Panc1 (cell line): ENCODE measurements at regions not wholly inside any gene's neighbourhood (a gene's known extent, or its start where the extent isn't known, plus 50 kb on each side); places are given as distances from the start of the nearest gene placed in this dataset.

Experiments used
- ATAC-seq: fragments of 200-7000 bp; cut with Tn5 transposase; 2 replicates; pipeline ENCODE4 v1.9.1; 2020; ENCODE audit warnings: mild to moderate bottlenecking, moderate library complexity
- BruUV-seq: library from RNA; stranded (reverse); fragments of 400-500 nt; replicated peaks from 2 replicates; lab custom pipeline; 2021; lab: Mats Ljungman, UMichigan
- CTCF ChIA-PET: fragments of 300-600 bp; sonication (Branson Sonifier 250); formaldehyde crosslinking; loops from one replicate; lab custom pipeline; 2022; ENCODE audit warnings: antibody characterized with exemption; lab: Charles Lee
- POLR2A ChIA-PET: fragments of 300-600 bp; sonication (Branson Sonifier 250); formaldehyde crosslinking; loops from one replicate; lab custom pipeline; 2022; ENCODE audit warnings: antibody characterized with exemption; lab: Charles Lee
- DNase-seq: peaks from one replicate; pipeline ENCODE4 v3.0.0-alpha.2; 2010; ENCODE audit warnings: low read depth, low spot score
- H3K27ac ChIP-seq: 2 replicates; pipeline ENCODE4 v1.5.1; 2011; ENCODE audit warnings: mild to moderate bottlenecking, low read length, inconsistent platforms
- H3K27me3 ChIP-seq: fragments of 200-500 bp; sonication (Bioruptor generic); 2 replicates; pipeline ENCODE4 v1.6.0; 2014; ENCODE audit warnings: low read length, inconsistent platforms; ENCODE audit not compliant: control insufficient read depth, insufficient read depth
- H3K36me3 ChIP-seq: fragments of 200-500 bp; sonication (Bioruptor generic); 2 replicates; pipeline ENCODE4 v1.5.1; 2014; ENCODE audit warnings: inconsistent platforms, mild to moderate bottlenecking, low read length, moderate library complexity; ENCODE audit not compliant: control insufficient read depth, insufficient read depth
- H3K4me1 ChIP-seq: 2 replicates; pipeline ENCODE4 v1.5.1; 2011; ENCODE audit warnings: inconsistent platforms, mild to moderate bottlenecking, low read length, moderate library complexity; ENCODE audit not compliant: control insufficient read depth, insufficient read depth
- H3K4me3 ChIP-seq, 2 experiments: 2 replicates each; pipeline ENCODE4 v1.5.1; 2011 to 2012; ENCODE audit warnings: low read depth in 2 of 2, low read length in 2 of 2, mild to moderate bottlenecking in 2 of 2, inconsistent platforms in 1 of 2, moderate library complexity in 1 of 2
- H3K9me3 ChIP-seq: fragments of 200-500 bp; sonication (Bioruptor generic); 2 replicates; pipeline ENCODE4 v1.5.1; 2014; ENCODE audit warnings: low read depth, mild to moderate bottlenecking, inconsistent platforms, low read length, moderate library complexity; ENCODE audit not compliant: control insufficient read depth, insufficient read depth
- POLR2AphosphoS5 ChIP-seq: IDR thresholded peaks from 2 replicates; pipeline ENCODE4 v1.6.1; 2012; ENCODE audit warnings: mild to moderate bottlenecking, low read depth, low read length, moderate library complexity
- SIN3A ChIP-seq: IDR thresholded peaks from 2 replicates; pipeline ENCODE4 v1.6.1; 2012; ENCODE audit warnings: low read depth, mild to moderate bottlenecking, low read length, moderate library complexity, borderline replicate concordance; ENCODE audit not compliant: insufficient read depth
- TCF7L2 ChIP-seq: IDR thresholded peaks from 2 replicates; pipeline ENCODE4 v1.6.1; 2011; ENCODE audit warnings: mild to moderate bottlenecking, low read depth, low read length, inconsistent platforms
- in situ Hi-C: cut with HindIII; loops from 2 replicates; pipeline ENCODE4 v1.10.0; 2016; ENCODE audit warnings: low sequenced_read_pairs, low pct_unique_long_range_greater_than_20kb
- intact Hi-C: fragments of 100-400 bp; cut with micrococcal nuclease; formaldehyde crosslinking; loops from one replicate; pipeline ENCODE4 v1.10.0; 2022; ENCODE audit not compliant: unreplicated experiment
- TF ChIP-seq, protein P1 (sequence below), 2 experiments: IDR thresholded peaks; 2 replicates each; pipeline ENCODE4 v1.6.1; 2011 to 2012; ENCODE audit warnings: low read depth in 2 of 2, control low read depth in 1 of 2, low read length in 1 of 2, mild to moderate bottlenecking in 1 of 2, moderate library complexity in 1 of 2; ENCODE audit not compliant: insufficient read depth in 1 of 2
- TF ChIP-seq, protein P2 (sequence below): fragments of 450-650 bp; IDR thresholded peaks from 2 replicates; pipeline ENCODE4 v1.5.1; 2017; ENCODE audit warnings: mild to moderate bottlenecking

DNA sequence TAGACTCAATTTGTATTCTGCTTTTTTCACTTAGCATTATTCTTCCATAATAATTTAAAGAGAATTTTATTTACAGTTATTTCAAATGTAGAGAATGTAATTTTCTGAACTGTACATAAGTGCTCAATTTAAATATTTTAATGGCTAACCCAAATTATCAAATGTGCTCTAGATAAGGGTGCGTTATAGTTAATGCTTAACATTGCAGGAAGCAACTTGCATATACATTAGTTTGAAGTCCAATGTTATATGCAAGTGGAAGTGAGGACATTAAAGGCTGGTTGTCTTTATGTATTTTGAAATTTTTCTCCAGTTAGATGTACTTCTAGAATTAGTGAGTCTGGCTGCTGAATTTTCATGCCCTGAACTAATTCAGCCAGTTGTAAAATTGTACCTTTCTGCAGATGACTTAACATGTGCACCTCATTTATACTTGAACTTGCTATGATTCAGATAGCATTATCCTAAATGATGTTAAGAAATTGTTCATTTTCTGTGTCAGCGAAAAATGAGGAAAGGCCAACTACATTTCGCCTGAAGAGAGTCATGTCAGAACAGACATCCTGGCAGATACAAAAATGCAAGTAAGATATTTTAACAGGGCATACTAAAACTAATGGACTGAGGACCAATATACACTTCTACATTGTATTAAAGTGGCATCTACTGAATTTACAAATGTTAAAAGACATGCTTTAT, 59.2 kb upstream of the GAREM1 start:
- Histone ChIP-seq H3K4me1 (no peaks in the 10 kb centered on the region), H3K27me3 (no peaks in the 10 kb centered on the region), H3K9me3 (no peaks in the 10 kb centered on the region), H3K27ac (no peak overlapping the region), H3K4me3 (no peak overlapping the region), H3K36me3 (no peaks in the 10 kb centered on the region)
- no peak for TF ChIP-seq TCF7L2
- TF ChIP-seq, protein P1, sequence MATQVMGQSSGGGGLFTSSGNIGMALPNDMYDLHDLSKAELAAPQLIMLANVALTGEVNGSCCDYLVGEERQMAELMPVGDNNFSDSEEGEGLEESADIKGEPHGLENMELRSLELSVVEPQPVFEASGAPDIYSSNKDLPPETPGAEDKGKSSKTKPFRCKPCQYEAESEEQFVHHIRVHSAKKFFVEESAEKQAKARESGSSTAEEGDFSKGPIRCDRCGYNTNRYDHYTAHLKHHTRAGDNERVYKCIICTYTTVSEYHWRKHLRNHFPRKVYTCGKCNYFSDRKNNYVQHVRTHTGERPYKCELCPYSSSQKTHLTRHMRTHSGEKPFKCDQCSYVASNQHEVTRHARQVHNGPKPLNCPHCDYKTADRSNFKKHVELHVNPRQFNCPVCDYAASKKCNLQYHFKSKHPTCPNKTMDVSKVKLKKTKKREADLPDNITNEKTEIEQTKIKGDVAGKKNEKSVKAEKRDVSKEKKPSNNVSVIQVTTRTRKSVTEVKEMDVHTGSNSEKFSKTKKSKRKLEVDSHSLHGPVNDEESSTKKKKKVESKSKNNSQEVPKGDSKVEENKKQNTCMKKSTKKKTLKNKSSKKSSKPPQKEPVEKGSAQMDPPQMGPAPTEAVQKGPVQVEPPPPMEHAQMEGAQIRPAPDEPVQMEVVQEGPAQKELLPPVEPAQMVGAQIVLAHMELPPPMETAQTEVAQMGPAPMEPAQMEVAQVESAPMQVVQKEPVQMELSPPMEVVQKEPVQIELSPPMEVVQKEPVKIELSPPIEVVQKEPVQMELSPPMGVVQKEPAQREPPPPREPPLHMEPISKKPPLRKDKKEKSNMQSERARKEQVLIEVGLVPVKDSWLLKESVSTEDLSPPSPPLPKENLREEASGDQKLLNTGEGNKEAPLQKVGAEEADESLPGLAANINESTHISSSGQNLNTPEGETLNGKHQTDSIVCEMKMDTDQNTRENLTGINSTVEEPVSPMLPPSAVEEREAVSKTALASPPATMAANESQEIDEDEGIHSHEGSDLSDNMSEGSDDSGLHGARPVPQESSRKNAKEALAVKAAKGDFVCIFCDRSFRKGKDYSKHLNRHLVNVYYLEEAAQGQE (IDR thresholded peaks at IDR 0.05; ENCODE audit: insufficient read depth in 1 of 2, low read depth in 2 of 2, low read length in 1 of 2) = no peak
- TF ChIP-seq, protein P2, sequence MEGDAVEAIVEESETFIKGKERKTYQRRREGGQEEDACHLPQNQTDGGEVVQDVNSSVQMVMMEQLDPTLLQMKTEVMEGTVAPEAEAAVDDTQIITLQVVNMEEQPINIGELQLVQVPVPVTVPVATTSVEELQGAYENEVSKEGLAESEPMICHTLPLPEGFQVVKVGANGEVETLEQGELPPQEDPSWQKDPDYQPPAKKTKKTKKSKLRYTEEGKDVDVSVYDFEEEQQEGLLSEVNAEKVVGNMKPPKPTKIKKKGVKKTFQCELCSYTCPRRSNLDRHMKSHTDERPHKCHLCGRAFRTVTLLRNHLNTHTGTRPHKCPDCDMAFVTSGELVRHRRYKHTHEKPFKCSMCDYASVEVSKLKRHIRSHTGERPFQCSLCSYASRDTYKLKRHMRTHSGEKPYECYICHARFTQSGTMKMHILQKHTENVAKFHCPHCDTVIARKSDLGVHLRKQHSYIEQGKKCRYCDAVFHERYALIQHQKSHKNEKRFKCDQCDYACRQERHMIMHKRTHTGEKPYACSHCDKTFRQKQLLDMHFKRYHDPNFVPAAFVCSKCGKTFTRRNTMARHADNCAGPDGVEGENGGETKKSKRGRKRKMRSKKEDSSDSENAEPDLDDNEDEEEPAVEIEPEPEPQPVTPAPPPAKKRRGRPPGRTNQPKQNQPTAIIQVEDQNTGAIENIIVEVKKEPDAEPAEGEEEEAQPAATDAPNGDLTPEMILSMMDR = no peak
- TF ChIP-seq SIN3A = no peak
- no peak for TF ChIP-seq POLR2AphosphoS5
- ATAC-seq (no peak), DNase-seq (no peak)
- BruUV-seq = no TSS peak
- CTCF ChIA-PET = no interaction called here
- POLR2A ChIA-PET = no interaction called here
- intact Hi-C loops = no loop called here
- in situ Hi-C loops = no loop called here

DNA sequence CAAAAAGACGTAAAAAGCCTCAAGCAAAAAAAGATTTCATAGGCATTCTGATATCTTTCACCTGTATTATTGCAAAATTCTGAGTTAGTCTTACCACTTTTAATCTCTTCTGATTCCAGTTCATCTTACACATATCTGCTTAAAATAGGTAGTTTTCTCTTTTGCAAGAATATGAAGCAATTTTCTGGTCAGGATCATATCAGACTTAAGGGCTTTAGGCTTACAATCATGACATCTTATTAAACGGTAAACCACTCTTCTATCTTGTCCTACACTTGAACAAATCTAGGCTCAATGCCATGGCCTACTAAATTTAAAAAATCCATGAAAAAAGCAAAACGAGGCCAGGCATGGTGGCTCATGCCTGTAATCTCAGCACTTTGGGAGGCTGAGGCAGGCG, 50.1 kb upstream of the GAREM1 start:
- no peak overlapping the region for H3K27ac ChIP-seq
- no peaks in the 10 kb centered on the region for H3K4me1 ChIP-seq
- ChIA-PET POLR2A (no interaction called here), CTCF (no interaction called here)
- DNase-seq (no peak), ATAC-seq (no peak)
- no peaks in the 10 kb centered on the region for H3K36me3 ChIP-seq
- H3K27me3 ChIP-seq = no peaks in the 10 kb centered on the region
- BruUV-seq = no TSS peak
- H3K4me3 ChIP-seq = no peak overlapping the region
- in situ Hi-C loops (no loop called here), intact Hi-C loops (no loop called here)
- TF ChIP-seq, protein P2 = no peak
- TF ChIP-seq, protein P1 (IDR thresholded peaks at IDR 0.05; ENCODE audit: insufficient read depth in 1 of 2, low read depth in 2 of 2, low read length in 1 of 2) = no peak
- TF ChIP-seq SIN3A (no peak), TCF7L2 (no peak), POLR2AphosphoS5 (no peak)
- no peaks in the 10 kb centered on the region for H3K9me3 ChIP-seq
